ENCODE measurements at regions not wholly inside any gene's neighbourhood (a gene's known extent, or its start where the extent isn't known, plus 50 kb on each side); places are given as distances from the start of the nearest gene placed in this dataset.

GRCh38 chr11:127345819-127346459 lies 345.4 kb upstream of the KIRREL3 start:
- Histone ChIP-seq H4K20me1 (ENCODE audit: insufficient read depth, low read length) (no peaks in the 10 kb centered on the region), H2BK5ac (ENCODE audit: low read depth, low read length, poor library complexity, severe bottlenecking) (no peak overlapping the region), H3K9me1 (ENCODE audit: insufficient read depth, low read length) (no peaks in the 10 kb centered on the region), H3K27me3 (ENCODE audit: control insufficient read depth, insufficient read depth, low read length) (no peaks in the 10 kb centered on the region), H3K9ac (ENCODE audit: low read depth, low read length) (no peak overlapping the region), H2AK5ac (ENCODE audit: low read depth, low read length) (no peak overlapping the region), H2BK20ac (ENCODE audit: low read depth, low read length) (no peak overlapping the region), H2BK120ac (ENCODE audit: low read depth, low read length) (no peak overlapping the region), H4K91ac (ENCODE audit: insufficient read depth, low read depth, low read length) (no peak overlapping the region), H3K4me3 (ENCODE audit: insufficient read depth, low read depth, low read length) (no peak overlapping the region), H3K56ac (ENCODE audit: extremely low read depth, insufficient read depth, low read length) (no peak overlapping the region), H3K4me1 (ENCODE audit: control insufficient read depth, insufficient read depth, low read length) (no peaks in the 10 kb centered on the region), H4K5ac (ENCODE audit: low read depth, low read length) (no peak overlapping the region), H3K18ac (ENCODE audit: low read depth, low read length) (no peak overlapping the region), H3K4me2 (ENCODE audit: low read depth, low read length) (no peak overlapping the region), H3K9me3 (ENCODE audit: control insufficient read depth, insufficient read depth, low read length) (no peaks in the 10 kb centered on the region), H3K4ac (ENCODE audit: low read depth, low read length) (no peak overlapping the region), H3K14ac (replicated peaks; ENCODE audit: low read depth, low read length) (no peak overlapping the region), H3K23ac (ENCODE audit: low read depth, low read length) (no peak overlapping the region), H3K36me3 (ENCODE audit: control insufficient read depth, insufficient read depth, low read length) (no peaks in the 10 kb centered on the region), H4K8ac (ENCODE audit: low read depth in 2 of 2, low read length in 2 of 2) (no peak overlapping the region), H2BK15ac (ENCODE audit: low read depth, low read length) (no peak overlapping the region), H2AFZ (replicated peaks; ENCODE audit: low read length, poor library complexity) (no peak overlapping the region), H2AK9ac (replicated peaks; ENCODE audit: low read depth, low read length, poor library complexity) (no peak overlapping the region), H3K79me1 (ENCODE audit: low read depth in 1 of 2, low read length in 2 of 2) (no peaks in the 10 kb centered on the region), H3K27ac (ENCODE audit: insufficient read depth, low read length) (no peak overlapping the region)
- in situ Hi-C loops (cut with MboI; ENCODE audit: low sequenced_read_pairs) = loop anchor here (5.0 to 25.0 kb wide), 5 partner anchors 331 to 1034 kb away; partner anchors contain the start of gene DCPS
- ChIA-PET POLR2A (ENCODE audit: unreplicated experiment) (no interaction called here), CTCF (interaction anchor here (0.6 to 1.2 kb wide), 2 partner anchors 9 to 739 kb away, joined by 3 to 4 read pairs; no protein-coding TSS in a partner anchor)
- DNase-seq (peak; percentile 33), ATAC-seq (ENCODE audit: low read depth) (no peak)
- intact Hi-C loops (cut with micrococcal nuclease) = loop anchor here (1.0 to 5.0 kb wide), 5 partner anchors 329 to 1034 kb away; no protein-coding TSS in a partner anchor
- dilution Hi-C loops (cut with HindIII; ENCODE audit: low sequenced_read_pairs, unreplicated experiment) = no loop called here
- 20% methylated on average over 1 of the region's 12 CpGs; no CpG with 5 or more reads in 1 of the 2 experiments for WGBS, 2 experiments (ENCODE audit: extremely low coverage in 2 of 2, insufficient read length in 1 of 2)
- TF ChIP-seq RAD21 (IDR thresholded peaks at IDR 0.05; ENCODE audit: low read length) (peak; percentile 62), CHD1 (IDR thresholded peaks at IDR 0.05; ENCODE audit: low read depth, low read length) (no peak), MAZ (IDR thresholded peaks at IDR 0.05; ENCODE audit: borderline replicate concordance, low read depth, low read length) (no peak), SMC3 (IDR thresholded peaks at IDR 0.05; ENCODE audit: low read depth, low read length) (peak; percentile 67), RFX5 (IDR thresholded peaks at IDR 0.05; ENCODE audit: low read depth, low read length) (no peak)
- TF ChIP-seq, protein P1, sequence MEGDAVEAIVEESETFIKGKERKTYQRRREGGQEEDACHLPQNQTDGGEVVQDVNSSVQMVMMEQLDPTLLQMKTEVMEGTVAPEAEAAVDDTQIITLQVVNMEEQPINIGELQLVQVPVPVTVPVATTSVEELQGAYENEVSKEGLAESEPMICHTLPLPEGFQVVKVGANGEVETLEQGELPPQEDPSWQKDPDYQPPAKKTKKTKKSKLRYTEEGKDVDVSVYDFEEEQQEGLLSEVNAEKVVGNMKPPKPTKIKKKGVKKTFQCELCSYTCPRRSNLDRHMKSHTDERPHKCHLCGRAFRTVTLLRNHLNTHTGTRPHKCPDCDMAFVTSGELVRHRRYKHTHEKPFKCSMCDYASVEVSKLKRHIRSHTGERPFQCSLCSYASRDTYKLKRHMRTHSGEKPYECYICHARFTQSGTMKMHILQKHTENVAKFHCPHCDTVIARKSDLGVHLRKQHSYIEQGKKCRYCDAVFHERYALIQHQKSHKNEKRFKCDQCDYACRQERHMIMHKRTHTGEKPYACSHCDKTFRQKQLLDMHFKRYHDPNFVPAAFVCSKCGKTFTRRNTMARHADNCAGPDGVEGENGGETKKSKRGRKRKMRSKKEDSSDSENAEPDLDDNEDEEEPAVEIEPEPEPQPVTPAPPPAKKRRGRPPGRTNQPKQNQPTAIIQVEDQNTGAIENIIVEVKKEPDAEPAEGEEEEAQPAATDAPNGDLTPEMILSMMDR (conservative IDR thresholded peaks at IDR 0.05; ENCODE audit: low read depth, low read length) = peak; percentile 75
- BruUV-seq (replicated peaks) = no TSS peak
